HG03097 (cell line): ENCODE measurements at regions not wholly inside any gene's neighbourhood (a gene's known extent, or its start where the extent isn't known, plus 50 kb on each side); places are given as distances from the start of the nearest gene placed in this dataset.

Source experiments
- ATAC-seq: cut with Tn5 transposase; IDR thresholded peaks from one replicate; pipeline ENCODE4 v1.9.1; 2021; ENCODE audit not compliant: unreplicated experiment, low FRiP score

DNA sequence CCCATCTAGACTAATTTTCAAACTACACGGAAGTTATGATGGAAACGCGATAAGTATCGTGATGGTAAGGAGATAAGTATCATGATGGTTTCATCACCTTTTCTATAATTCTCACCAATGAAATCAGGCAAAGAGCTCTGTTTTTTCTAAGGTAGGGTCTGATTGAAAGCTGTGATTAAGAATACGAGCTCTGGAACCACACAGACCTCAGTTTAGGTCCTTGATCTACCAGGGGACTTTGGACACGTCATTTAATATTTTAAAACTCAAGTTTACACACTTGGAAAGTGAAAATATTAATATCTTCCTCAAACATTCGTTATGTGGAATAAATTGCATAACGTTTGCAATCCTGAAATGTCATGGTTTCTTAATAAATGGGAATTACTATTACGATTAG, 538.2 kb upstream of the CELF2 start:
- no peak for ATAC-seq

DNA sequence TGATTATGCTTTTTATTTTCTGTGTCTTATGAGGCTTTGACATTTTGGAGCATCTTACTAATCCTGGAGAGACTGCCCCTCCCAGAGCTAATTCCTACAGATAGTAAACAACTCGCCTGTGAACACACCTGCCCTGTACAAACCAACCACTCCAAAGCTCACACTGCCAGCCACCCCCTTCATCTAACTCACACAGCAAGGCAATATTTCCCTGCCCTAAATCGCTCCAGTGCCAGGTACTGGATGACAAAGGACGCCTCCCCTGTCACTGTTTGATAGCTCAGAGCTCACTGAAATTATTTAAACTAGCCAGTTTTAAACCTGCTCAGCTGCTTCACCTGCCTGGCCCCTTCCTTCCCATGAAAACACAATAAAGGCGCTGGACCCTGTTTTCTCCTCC, 535.1 kb upstream of the CELF2 start:
- ATAC-seq = no peak

DNA sequence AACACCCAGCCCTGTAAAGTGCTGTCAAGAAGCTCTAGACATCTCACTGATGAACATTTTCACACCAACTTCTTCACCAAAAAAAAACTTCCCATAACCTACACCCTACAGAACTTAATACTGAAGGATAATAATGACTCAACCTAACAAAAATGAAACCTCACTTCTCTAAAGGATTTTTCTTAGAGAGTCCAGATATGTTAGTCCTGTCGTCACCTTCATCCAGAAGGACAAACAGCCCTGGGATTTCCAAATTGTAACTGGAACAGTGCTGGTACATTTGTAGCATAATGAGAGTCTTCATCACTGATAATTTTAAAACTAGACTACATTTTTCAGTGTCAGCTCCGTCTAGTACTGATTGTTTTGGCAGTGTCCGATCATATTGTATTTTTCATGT, 528.6 kb upstream of the CELF2 start:
- ATAC-seq = no peak

DNA sequence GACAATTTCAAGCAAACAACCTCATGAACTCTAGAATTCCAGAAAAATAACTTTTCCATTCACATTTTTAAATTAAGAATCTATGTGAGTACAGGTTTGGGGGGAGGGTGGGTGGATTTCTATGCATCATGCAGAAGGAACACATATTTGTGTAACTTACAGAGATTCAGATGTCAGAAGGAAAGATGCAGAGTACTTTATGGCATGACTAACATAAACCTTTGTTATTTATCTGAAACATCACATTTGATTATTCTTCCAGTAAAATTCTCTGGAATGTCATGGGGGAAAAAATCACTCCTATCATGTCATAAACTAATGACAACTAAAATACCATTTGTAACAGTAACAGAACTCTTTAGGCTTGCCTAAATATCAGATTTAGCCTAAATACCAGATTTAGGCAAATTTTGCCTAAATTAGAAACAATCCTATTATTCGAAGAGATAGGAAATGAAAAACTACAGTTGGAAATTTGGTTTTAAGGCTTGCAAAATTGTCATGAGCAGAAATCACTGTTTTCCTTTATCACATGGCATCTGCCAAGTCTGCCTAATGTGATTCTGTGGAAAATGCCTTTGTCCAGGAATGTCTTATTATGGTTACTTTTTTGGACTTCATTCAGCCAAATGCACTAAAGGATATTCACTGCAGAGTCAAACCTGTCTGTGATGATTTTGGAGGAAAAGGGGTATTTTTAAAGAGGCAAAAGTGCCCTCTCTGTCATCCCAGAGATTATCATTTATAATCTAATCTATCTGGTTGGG, 527.7 kb upstream of the CELF2 start:
- ATAC-seq = no peak

DNA sequence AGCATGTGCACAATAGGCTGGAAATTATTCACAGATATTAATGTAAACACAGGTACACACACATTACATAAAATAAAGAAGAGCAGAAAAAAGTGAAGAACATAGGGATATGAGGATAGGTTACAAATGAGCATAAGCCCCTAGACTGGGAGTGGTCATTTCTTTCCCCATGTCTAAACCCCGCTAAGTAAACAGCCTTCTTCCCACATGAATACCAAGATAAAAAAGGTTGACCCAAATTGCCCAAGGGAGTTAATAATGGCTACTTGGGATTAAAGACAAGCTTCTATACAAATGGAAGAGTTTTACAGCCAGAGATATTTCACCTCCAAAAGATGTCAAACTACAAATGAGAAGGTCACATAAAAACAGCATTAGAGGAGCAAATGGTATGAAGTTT, 527.1 kb upstream of the CELF2 start:
- ATAC-seq = no peak

DNA sequence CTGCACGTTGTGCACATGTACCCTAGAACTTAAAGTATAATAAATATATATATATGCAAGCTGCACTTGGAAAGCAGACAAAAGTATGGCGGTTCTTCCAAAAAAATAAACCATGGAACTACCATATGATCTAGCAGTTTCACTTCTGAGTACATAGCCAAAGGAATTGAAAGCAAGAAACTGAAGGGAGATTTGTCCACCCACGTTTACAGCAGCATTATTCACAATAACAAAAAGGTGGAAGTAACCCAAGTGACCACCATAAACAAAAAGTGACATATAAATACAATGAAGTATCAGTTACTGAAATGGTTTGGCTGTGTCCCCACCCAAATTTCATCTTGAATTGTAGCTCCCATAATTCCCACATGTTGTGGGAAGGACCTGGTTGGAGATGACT, 525.3 kb upstream of the CELF2 start:
- no peak for ATAC-seq

DNA sequence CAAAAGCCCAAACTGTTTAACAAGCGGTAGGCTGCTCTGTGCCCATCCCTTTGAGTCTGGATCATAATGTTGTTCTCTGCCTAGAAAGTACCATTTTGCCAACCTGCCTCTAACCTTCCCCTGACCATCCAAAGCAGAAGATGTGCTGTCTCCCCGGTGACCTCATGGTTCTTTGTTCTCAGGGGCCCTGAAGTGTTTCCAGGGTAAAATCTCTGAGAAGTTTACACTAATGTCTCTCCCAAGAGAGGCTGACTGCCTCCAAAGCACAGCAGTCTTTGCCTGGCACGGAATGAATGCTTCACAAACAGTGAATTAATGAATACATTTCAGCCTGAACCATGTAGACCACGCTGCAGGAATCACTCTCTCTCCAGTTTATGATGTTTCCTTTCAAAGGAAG, 523.8 kb upstream of the CELF2 start:
- no peak for ATAC-seq

DNA sequence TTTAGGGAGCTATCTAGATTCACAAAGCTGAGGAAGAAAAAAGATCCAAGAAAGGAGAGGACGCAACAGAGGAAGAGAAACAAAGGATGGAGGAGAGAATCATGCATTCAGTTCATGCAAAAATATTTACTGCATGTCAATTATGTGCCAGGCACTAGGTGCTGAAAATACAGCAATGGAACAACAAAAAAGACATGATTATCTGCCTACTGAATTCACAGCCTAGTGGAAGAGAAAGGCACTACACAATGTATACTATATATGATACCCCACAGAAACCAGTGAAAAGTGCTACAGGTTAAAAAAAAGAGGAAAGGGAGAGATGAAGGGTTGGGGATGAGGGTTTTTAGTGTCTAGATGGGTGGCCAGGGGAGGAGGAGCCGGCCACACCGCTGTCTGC, 520.4 kb upstream of the CELF2 start:
- no peak for ATAC-seq

DNA sequence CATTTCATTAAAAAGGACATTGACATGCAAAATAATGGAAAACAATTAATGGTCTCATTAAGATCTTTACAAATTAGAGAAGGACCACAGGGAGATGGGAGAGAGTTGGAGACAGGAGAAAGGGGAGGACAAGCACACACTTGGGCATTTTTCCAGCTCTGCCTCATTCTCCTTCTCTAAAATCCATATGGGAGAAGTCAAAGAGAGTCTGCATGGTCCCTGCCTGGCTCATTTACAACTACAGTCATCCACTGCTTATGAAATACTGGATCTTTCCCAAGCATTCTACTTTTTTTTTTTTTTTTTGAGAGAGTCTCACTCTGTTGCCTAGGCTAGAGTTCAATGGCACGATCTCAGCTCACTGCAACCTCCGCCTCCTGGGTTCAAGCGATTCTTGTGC, 518.9 kb upstream of the CELF2 start:
- ATAC-seq = no peak

DNA sequence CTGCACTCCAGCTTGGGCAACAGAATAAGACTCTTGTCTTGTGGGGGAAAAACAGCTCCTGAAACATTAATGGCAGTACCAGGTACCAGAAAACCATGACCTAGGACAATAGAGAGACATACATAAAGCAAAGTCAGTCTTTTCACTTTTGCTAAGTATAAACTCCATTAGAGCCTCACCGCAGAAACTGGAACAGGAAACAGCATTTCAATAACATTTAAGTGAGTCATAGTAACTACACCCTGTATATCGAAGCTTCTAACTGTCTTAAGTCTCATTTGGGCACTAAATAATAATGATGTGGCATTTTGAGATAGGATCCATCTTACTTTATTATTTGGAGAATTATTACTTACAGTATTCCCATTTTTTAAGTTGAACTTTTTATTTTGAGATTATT, 517.8 kb upstream of the CELF2 start:
- no peak for ATAC-seq

DNA sequence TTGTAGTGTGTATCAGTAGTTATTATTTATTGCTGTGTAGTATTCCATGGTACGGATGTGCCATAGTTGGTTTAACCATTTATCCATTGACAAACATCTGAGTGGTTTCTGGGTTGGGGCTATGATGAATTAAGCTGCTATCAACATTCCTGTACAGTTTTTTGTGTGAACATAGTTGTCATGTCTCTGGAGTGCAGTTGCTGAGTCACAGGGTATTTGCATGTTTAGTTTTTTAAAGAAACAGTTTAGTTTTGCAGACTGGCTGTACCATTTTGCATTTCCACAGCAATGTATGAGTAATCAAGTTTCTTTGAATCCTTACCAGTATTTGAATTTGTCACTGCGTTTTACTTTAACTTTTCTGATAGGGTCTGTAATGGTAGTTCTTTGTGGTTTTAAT, 516.7 kb upstream of the CELF2 start:
- ATAC-seq = no peak

DNA sequence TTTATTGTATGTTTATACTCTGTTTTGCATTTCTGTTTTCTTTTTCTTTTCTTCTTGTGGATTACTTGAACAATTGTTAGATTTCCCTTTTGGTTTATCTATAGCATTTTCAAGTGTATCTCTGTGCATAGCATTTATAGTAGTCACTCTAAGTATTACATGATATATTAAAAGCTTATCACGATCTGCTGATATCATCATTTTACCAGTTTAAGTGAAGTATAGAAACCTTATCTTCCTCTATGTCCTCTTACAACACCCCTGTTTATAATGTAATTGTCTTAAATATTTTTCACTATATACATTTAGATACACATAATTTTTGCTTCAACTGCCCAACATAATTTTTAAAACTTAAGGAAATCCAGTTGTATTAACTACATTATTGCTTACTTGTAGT, 513.9 kb upstream of the CELF2 start:
- ATAC-seq = no peak

DNA sequence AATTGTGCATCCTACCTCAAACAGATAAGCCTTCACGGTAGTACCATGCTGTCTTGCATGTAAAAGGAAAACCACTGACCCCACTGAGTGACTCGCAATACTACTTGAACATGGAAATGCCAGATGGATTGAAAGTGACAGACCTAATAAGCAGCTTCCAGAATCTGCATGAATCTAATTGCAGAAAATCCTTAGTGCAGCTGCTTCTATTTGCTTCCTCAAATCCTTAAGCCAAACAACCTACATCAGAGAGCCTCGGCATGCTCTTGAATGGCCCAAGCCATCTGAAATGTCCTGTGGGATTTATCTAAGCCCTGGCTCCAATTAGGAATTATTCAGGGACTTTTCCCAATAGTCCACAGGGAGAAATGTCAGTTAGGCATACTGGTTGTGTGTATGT, 509.5 kb upstream of the CELF2 start:
- ATAC-seq = no peak

DNA sequence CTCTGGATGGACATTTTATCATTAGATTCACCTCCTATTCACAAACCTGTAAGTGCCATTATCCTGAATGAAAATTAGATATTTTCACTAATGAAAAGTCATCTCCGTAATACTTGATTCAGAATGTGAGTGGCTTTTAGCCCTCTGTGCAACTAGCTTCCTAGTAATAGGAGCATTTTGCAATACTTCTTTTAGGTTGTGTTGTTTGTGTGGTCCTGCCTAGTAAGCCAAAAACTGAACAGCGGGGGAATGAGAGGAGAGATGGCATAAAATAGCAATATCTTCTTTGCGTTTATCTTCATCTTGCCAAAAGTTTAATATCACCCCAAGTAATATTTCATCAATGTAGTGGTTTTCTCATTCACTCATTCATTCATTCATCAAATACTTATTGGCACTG, 507.5 kb upstream of the CELF2 start:
- no peak for ATAC-seq

DNA sequence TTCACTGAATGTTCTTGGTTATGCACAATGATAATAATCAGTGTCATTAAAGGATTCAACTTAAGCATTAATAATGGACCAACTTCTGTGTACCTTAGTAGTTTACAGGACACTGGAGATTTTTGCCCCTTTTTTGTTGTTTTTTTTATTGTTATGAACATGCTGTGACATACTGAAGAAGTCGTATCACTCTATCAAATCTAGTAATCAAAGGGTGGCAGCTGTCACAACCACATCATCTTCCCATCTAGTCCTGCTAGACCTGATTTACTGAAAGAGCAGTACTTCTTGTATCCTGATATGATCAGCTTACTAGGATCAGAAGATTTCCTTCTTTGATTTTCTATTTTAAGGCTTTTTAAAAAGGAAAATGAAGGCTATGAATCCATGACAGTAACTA, 504.6 kb upstream of the CELF2 start:
- ATAC-seq = no peak

DNA sequence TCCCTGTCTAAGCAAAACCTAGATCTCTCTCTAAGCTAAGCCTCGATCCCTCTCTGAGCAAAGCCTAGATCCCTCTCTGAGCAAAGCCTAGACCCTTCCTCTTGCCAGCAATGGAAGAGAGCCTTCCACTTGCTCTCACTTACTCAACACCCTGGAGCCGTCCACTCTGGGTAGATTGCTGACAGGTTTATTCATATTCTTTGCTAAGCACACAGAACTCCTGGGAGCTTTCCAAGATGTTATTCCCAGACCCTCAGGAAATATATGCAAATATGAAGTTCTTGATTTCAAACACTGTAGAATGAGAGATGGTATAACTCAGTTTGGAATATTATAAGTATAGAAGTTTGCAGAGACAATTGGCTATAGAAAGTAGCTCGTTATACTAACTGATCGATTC, 503.8 kb upstream of the CELF2 start:
- ATAC-seq = no peak

DNA sequence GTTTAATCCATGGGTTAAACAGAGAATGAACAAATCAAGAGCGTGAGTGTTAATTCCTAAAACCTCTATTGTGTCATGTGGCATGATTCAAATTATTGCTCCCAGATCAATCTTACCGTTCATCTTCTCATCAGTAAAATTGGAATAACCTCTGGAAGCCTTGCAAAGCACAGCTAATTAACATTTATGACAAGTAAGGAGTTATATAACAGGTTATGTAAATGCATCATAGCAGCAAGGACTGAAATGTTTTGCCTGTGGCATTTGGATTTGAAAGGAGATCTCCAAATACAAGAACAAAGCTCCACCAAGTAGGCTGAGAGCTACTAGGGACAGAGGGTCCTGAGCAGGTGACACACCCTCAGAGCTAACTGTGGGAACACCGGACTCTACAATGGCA, 502.9 kb upstream of the CELF2 start:
- ATAC-seq = no peak

DNA sequence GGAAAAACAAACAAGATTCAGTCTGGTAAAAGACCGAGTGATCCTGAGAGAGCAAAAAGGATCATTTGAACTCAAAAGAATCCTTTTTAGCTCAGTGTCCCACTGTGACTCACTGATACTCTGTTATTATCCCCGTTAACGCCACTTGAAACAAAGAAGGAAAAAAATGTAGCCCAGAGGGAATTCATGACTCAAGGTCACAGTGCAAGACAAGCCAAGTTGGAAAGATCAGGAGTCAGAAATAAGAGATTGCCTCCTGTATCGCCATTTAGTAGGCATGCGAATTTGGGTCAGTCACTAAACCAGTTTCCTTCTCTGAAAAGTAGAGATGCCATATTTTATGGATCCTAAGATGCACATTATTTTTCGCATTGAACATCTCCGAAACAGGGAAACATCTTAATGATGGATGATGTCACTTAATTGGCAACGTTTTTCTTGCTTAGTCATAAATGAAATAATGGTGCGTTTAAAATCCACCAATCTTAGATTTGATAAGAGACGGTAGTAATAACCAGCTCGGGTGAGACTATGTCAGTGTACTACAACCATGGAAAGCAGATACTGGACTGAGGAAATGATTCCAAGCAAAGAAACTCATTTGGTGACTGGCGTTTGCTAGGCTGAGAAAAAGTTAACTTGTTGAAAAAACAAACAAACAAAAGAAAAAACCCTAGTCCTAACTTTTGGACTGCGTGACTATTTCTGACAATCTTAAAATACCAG, 502.0 kb upstream of the CELF2 start:
- ATAC-seq = no peak

DNA sequence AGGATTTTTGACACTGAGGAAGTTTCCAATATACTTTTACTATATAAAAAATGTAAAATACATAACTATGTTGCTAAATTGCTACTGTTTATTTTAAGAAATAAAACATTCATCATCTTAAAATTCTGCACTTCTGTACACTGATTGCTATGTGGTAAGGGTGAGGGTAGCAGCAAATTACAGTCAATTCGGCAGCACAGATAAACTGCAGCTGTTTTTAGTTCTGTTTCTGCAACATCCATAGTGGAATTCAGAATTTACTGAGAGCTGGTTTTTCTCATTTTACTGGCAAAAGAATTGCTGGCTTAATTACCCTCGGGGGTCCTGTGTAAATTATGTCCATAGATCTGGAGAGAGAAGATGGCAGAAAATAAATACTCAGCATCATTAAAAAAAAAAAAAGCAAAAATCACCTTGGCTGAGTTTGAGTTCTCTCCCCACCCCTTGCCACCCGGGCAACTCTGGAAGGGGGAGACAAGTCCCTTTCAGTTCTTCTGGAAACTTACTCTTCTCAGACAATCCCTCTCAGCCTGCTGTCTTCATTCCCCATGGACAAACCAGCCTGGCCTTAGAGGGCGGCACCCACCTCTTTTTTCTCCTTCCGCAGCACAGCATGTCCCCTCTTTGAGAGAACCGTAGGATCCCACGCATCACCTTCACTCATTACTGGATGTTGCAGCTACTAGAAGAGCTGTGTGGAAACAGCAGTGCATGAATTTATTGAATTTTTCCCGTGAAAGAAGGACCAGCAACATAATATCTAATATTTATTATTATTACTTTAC, 501.1 kb upstream of the CELF2 start:
- no peak for ATAC-seq

DNA sequence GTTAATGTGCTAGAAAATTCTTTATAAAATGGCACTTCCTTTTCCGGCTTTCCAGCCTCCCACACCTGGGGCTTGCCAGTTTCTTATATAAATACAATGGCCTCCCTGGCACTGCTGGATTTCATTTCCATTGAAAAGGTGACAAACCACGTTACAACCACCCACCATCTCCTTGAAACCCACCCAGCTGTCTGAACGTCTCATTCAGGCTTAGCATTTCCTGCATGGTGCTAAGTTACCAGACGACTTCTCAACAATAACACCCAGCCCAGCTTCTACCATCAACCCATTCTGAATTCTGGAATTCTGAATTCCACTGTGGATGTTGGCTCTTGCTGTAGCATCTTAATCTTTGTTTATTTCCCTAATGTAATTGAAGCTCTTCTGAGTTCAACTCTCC, 499.8 kb upstream of the CELF2 start:
- ATAC-seq = no peak

DNA sequence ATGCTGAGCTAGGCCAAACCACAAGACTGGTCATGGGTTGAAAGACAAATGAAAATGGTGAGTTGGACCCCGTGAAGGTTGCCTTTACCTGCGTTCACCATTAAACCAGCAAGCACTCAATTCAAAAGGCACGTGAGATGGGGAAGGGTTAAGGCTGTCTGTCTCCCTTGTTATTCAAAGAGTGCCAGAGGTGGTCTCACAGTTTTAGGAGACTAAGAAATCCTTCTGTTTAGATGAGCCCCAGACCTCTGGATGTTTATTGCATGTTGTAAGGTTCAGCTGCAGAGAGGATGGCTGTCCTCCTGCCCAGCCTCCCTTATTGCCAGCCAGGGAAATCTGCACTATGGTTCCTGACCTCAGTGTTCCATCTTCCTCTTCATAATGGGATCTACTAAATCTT, 498.0 kb upstream of the CELF2 start:
- no peak for ATAC-seq
